Endothelial cell of umbilical vein (primary cell): ENCODE measurements at regions not wholly inside any gene's neighbourhood (a gene's known extent, or its start where the extent isn't known, plus 50 kb on each side); places are given as distances from the start of the nearest gene placed in this dataset.

ENCODE experiments used
- BruUV-seq: library from RNA; stranded (reverse); fragments of 400-500 nt; replicated peaks from 2 replicates; lab custom pipeline; 2021; lab: Mats Ljungman, UMichigan
- CTCF ChIA-PET: fragments of 300-600, 350-600 bp; sonication (Branson Sonifier 250); formaldehyde crosslinking; loops from one replicate; lab custom pipeline; 2021; ENCODE audit warnings: antibody characterized with exemption, inconsistent platforms; lab: Charles Lee
- POLR2A ChIA-PET: fragments of 300-600, 350-600 bp; sonication (Branson Sonifier 250); formaldehyde crosslinking; loops from one replicate; lab custom pipeline; 2021; ENCODE audit warnings: antibody characterized with exemption, inconsistent platforms; lab: Charles Lee
- DNase-seq: peaks from one replicate; pipeline ENCODE4 v3.0.0-alpha.2; 2011; ENCODE audit warnings: low read depth, low spot score
- FAIRE-seq: peaks from 2 replicates; lab custom pipeline; 2011; peaks lifted over from hg19 to GRCh38; lab: Jason Lieb, UNC
- H2AFZ ChIP-seq: 2 replicates; pipeline ENCODE4 v1.6.0; 2012; ENCODE audit warnings: low read depth, low read length, control low read depth, inconsistent platforms
- H3K27ac ChIP-seq: 2 replicates; pipeline ENCODE4 v1.5.1; 2011; ENCODE audit warnings: low read depth, mild to moderate bottlenecking, control low read depth, low read length, moderate library complexity; ENCODE audit not compliant: insufficient read depth
- H3K27me3 ChIP-seq, 2 experiments: 2 replicates each; pipeline versions ENCODE4 v1.6.0 to v1.6.1; 2011; ENCODE audit warnings: low read length in 2 of 2, mixed read lengths in 1 of 2; ENCODE audit not compliant: control insufficient read depth in 2 of 2, insufficient read depth in 2 of 2
- H3K36me3 ChIP-seq, 2 experiments: 2 replicates in 1 of 2; 3 replicates in 1 of 2; pipeline ENCODE4 v1.5.1; 2011; ENCODE audit warnings: low read length in 2 of 2, mild to moderate bottlenecking in 1 of 2, moderate library complexity in 1 of 2; ENCODE audit not compliant: control insufficient read depth in 2 of 2, insufficient read depth in 2 of 2; ENCODE audit errors: extremely low read depth in 1 of 2
- H3K4me1 ChIP-seq: 3 replicates; pipeline ENCODE4 v1.5.1; 2011; ENCODE audit warnings: mild to moderate bottlenecking, low read length; ENCODE audit not compliant: control insufficient read depth, insufficient read depth; ENCODE audit errors: extremely low read depth
- H3K4me2 ChIP-seq: 2 replicates; pipeline ENCODE4 v1.6.1; 2011; ENCODE audit warnings: low read length, control low read depth, mixed read lengths; ENCODE audit not compliant: insufficient read depth
- H3K4me3 ChIP-seq, 3 experiments: fragments of 200-600 bp in 1 of 3; sonication (generic), shearing (Covaris generic) in 1 of 3; replicated peaks in 1 of 3; 2 replicates each; pipeline ENCODE4 v1.5.1; 2011 to 2016; ENCODE audit warnings: control low read depth in 3 of 3, low read length in 3 of 3, mild to moderate bottlenecking in 2 of 3, inconsistent platforms in 1 of 3, low read depth in 1 of 3, moderate library complexity in 1 of 3; ENCODE audit not compliant: insufficient read depth in 1 of 3
- H3K79me2 ChIP-seq: 2 replicates; pipeline ENCODE4 v1.6.0; 2012; ENCODE audit warnings: low read length, inconsistent platforms; ENCODE audit not compliant: control insufficient read depth, insufficient read depth
- H3K9ac ChIP-seq: replicated peaks from 2 replicates; pipeline ENCODE3; 2011; ENCODE audit warnings: low read length, control low read depth; ENCODE audit not compliant: insufficient read depth; ENCODE audit errors: extremely low read depth
- H3K9me1 ChIP-seq: replicated peaks from 3 replicates; pipeline ENCODE4 v1.6.0; 2011; ENCODE audit warnings: mild to moderate bottlenecking, low read length; ENCODE audit not compliant: control insufficient read depth, insufficient read depth; ENCODE audit errors: extremely low read depth
- H3K9me3 ChIP-seq: replicated peaks from 2 replicates; pipeline ENCODE4 v1.5.1; 2012; ENCODE audit warnings: low read length, inconsistent platforms; ENCODE audit not compliant: control insufficient read depth, insufficient read depth
- H4K20me1 ChIP-seq: replicated peaks from 2 replicates; pipeline ENCODE3; 2011; ENCODE audit warnings: mild to moderate bottlenecking, low read length; ENCODE audit not compliant: control insufficient read depth, insufficient read depth; ENCODE audit errors: extremely low read depth
- CTCF ChIP-seq, 2 donors: IDR thresholded peaks; 1 replicate in 1 of 2; 2 replicates in 1 of 2; pipeline ENCODE4 v1.5.1; 2011; ENCODE audit warnings: low read length in 2 of 2, mild to moderate bottlenecking in 2 of 2, moderate library complexity in 2 of 2, control low read depth in 1 of 2, inconsistent platforms in 1 of 2, low read depth in 1 of 2; ENCODE audit not compliant: insufficient read depth in 1 of 2; ENCODE audit errors: extremely low read depth in 1 of 2
- EZH2 ChIP-seq: IDR thresholded peaks from 2 replicates; pipeline ENCODE4 v1.6.1; 2012; ENCODE audit warnings: borderline replicate concordance, low read depth, mild to moderate bottlenecking, moderate library complexity, low read length, inconsistent platforms; ENCODE audit not compliant: severe bottlenecking
- FOS ChIP-seq: IDR thresholded peaks from 2 replicates; pipeline ENCODE4 v1.6.1; 2011; ENCODE audit warnings: mild to moderate bottlenecking, low read length, moderate library complexity, borderline replicate concordance; ENCODE audit not compliant: insufficient read depth
- GATA2 ChIP-seq: IDR thresholded peaks from 2 replicates; pipeline ENCODE4 v1.7.0; 2011; ENCODE audit warnings: low read depth, mild to moderate bottlenecking, moderate library complexity, mixed read lengths, low read length; ENCODE audit not compliant: insufficient read length, insufficient read depth
- JUN ChIP-seq: IDR thresholded peaks from 2 replicates; pipeline ENCODE4 v1.6.1; 2011; ENCODE audit warnings: borderline replicate concordance, low read depth; ENCODE audit not compliant: insufficient read length, insufficient read depth
- MYC ChIP-seq: IDR thresholded peaks from one replicate; pipeline ENCODE4 v1.6.1; 2011; ENCODE audit warnings: mild to moderate bottlenecking, low read depth, low read length
- POLR2A ChIP-seq: IDR thresholded peaks from 2 replicates; pipeline ENCODE4 v1.6.1; 2012; ENCODE audit warnings: low read depth, mild to moderate bottlenecking, control low read depth, low read length
- POLR2AphosphoS5 ChIP-seq: IDR thresholded peaks from 2 replicates; pipeline ENCODE4 v1.6.1; 2012; ENCODE audit warnings: low read depth, mild to moderate bottlenecking, control low read depth, low read length, moderate library complexity; ENCODE audit not compliant: insufficient read depth
- dilution Hi-C: fragments of 300-500 bp; cut with MboI; formaldehyde crosslinking; loops from one replicate; pipeline ENCODE4 v1.15.0; 2019; ENCODE audit warnings: low sequenced_read_pairs; ENCODE audit not compliant: extremely low pct_ligation_motif_present
- intact Hi-C: fragments of 100-400 bp; cut with micrococcal nuclease; formaldehyde crosslinking; loops from one replicate; pipeline ENCODE4 v1.10.0; 2022
- TF ChIP-seq, protein P1 (sequence below): IDR thresholded peaks from 2 replicates; pipeline ENCODE4 v1.6.1; 2011; ENCODE audit not compliant: insufficient read depth, insufficient read length

GRCh38 chr4:14857475-14857874, 144.8 kb upstream of the CPEB2 start:
- Histone ChIP-seq H3K27ac (no peak overlapping the region), H3K36me3 (no peaks in the 10 kb centered on the region), H3K9me3 (no peaks in the 10 kb centered on the region), H3K4me1 (no peaks in the 10 kb centered on the region), H3K79me2 (no peaks in the 10 kb centered on the region), H3K9ac (no peak overlapping the region), H3K9me1 (no peaks in the 10 kb centered on the region), H3K4me2 (no peak overlapping the region), H3K27me3 (no peaks in the 10 kb centered on the region), H2AFZ (no peak overlapping the region), H3K4me3 (no peak overlapping the region), H4K20me1 (no peaks in the 10 kb centered on the region)
- dilution Hi-C loops (no loop called here), intact Hi-C loops (no loop called here)
- ChIA-PET CTCF (no interaction called here), POLR2A (no interaction called here)
- no peak for TF ChIP-seq FOS
- TF ChIP-seq POLR2A: no peak
- no peak for TF ChIP-seq EZH2
- no peak for TF ChIP-seq CTCF (IDR thresholded peaks at IDR 0.05; ENCODE audit: extremely low read depth in 1 of 2, insufficient read depth in 1 of 2, low read depth in 1 of 2, low read length in 2 of 2)
- no peak for TF ChIP-seq JUN
- DNase-seq (no peak), FAIRE-seq (no peak)
- BruUV-seq: no TSS peak

GRCh38 chr4:14857981-14858380, 144.3 kb upstream of the CPEB2 start:
- CTCF ChIA-PET: no interaction called here
- no TSS peak for BruUV-seq
- dilution Hi-C loops (no loop called here), intact Hi-C loops (no loop called here)
- no peak overlapping the region for H3K27ac ChIP-seq
- TF ChIP-seq JUN (no peak), GATA2 (no peak), FOS (no peak), CTCF (IDR thresholded peaks at IDR 0.05; ENCODE audit: extremely low read depth in 1 of 2, insufficient read depth in 1 of 2, low read depth in 1 of 2, low read length in 2 of 2) (no peak), POLR2AphosphoS5 (no peak), EZH2 (no peak), MYC (no peak), POLR2A (no peak)
- TF ChIP-seq, protein P1, sequence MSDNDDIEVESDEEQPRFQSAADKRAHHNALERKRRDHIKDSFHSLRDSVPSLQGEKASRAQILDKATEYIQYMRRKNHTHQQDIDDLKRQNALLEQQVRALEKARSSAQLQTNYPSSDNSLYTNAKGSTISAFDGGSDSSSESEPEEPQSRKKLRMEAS: no peak
- no peaks in the 10 kb centered on the region for H3K36me3 ChIP-seq
- H2AFZ ChIP-seq: no peak overlapping the region
- H3K4me2 ChIP-seq: no peak overlapping the region
- no peaks in the 10 kb centered on the region for H4K20me1 ChIP-seq
- DNase-seq: no peak
- H3K79me2 ChIP-seq: no peaks in the 10 kb centered on the region
- no peaks in the 10 kb centered on the region for H3K27me3 ChIP-seq
- H3K9ac ChIP-seq: no peak overlapping the region
- POLR2A ChIA-PET: no interaction called here
- no peaks in the 10 kb centered on the region for H3K4me1 ChIP-seq
- FAIRE-seq: no peak
- no peaks in the 10 kb centered on the region for H3K9me1 ChIP-seq
- no peak overlapping the region for H3K4me3 ChIP-seq
- H3K9me3 ChIP-seq: no peaks in the 10 kb centered on the region
